Left kidney (tissue), 1 donor: ENCODE measurements at regions not wholly inside any gene's neighbourhood (a gene's known extent, or its start where the extent isn't known, plus 50 kb on each side); places are given as distances from the start of the nearest gene placed in this dataset.
A peak's percentile ranks its signal among the peaks of the same experiment; 100 is the strongest.
"Not testable (repeated sequence)": the region's sequence is repeated elsewhere in the genome, so short reads cannot be mapped to it uniquely, and the experiment has no call there.

Experiments
- DNase-seq: peaks from one replicate; pipeline ENCODE4 v3.0.0-alpha.2; 2013

- DNase-seq, result no peak
Observed at GRCh38 chr6:125546841-125547251, 202.6 kb upstream of the HEY2 start.

GRCh38 chr6:125547381-125547780 lies 202.1 kb upstream of the HEY2 start:
- DNase-seq, result no peak

- no peak for DNase-seq
Observed at GRCh38 chr6:125549202-125549884, 200.1 kb upstream of the HEY2 start.

GRCh38 chr6:125550892-125551291 lies 198.5 kb upstream of the HEY2 start:
- no peak for DNase-seq

GRCh38 chr6:125552819-125553218 lies 196.6 kb upstream of the HEY2 start:
- no peak for DNase-seq

- DNase-seq, result no peak
Observed at GRCh38 chr6:125554456-125554855, 195.0 kb upstream of the HEY2 start.

- no peak for DNase-seq
Observed at GRCh38 chr6:125558241-125558843, 191.1 kb upstream of the HEY2 start.

- DNase-seq, result no peak
Observed at GRCh38 chr6:125558907-125559306, 190.5 kb upstream of the HEY2 start.

- DNase-seq, result no peak
Observed at GRCh38 chr6:125562156-125562555, 187.3 kb upstream of the HEY2 start.

- DNase-seq, result no peak
Observed at GRCh38 chr6:125564941-125565340, 184.5 kb upstream of the HEY2 start.

GRCh38 chr6:125567407-125567806 lies 182.0 kb upstream of the HEY2 start:
- DNase-seq, result no peak

- DNase-seq, result no peak
Observed at GRCh38 chr6:125568609-125569008, 180.8 kb upstream of the HEY2 start.

GRCh38 chr6:125570526-125570925 lies 178.9 kb upstream of the HEY2 start:
- no peak for DNase-seq

GRCh38 chr6:125571207-125571755 lies 178.2 kb upstream of the HEY2 start:
- DNase-seq, result no peak

GRCh38 chr6:125574604-125575003 lies 174.8 kb upstream of the HEY2 start:
- no peak for DNase-seq

GRCh38 chr6:125577124-125577662 lies 172.2 kb upstream of the HEY2 start:
- DNase-seq, result no peak

GRCh38 chr6:125584468-125584939 lies 164.9 kb upstream of the HEY2 start:
- DNase-seq, result peak; percentile 18

GRCh38 chr6:125585470-125585869 lies 164.0 kb upstream of the HEY2 start:
- no peak for DNase-seq

- no peak for DNase-seq
Observed at GRCh38 chr6:125586074-125586473, 163.4 kb upstream of the HEY2 start.

GRCh38 chr6:125586605-125587004 lies 162.8 kb upstream of the HEY2 start:
- DNase-seq, result no peak

- DNase-seq, result no peak
Observed at GRCh38 chr6:125587666-125588632, 161.5 kb upstream of the HEY2 start.

GRCh38 chr6:125591796-125592195 lies 157.6 kb upstream of the HEY2 start:
- DNase-seq, result not testable (repeated sequence)
